ENCODE measurements at regions not wholly inside any gene's neighbourhood (a gene's known extent, or its start where the extent isn't known, plus 50 kb on each side); places are given as distances from the start of the nearest gene placed in this dataset.

GRCh38 chr3:67907735-67908134 is 253.3 kb upstream of the SUCLG2 start:
- TF ChIP-seq POLR2A (IDR thresholded peaks at IDR 0.05; ENCODE audit: low read length) (no peak), GATA1 (IDR thresholded peaks at IDR 0.05; ENCODE audit: low read depth, low read length) (no peak)

All from erythroblast (primary cell).